IMR-90 (cell line): ENCODE measurements at regions not wholly inside any gene's neighbourhood (a gene's known extent, or its start where the extent isn't known, plus 50 kb on each side); places are given as distances from the start of the nearest gene placed in this dataset.

Experiments
- ATAC-seq: fragments of 200-7000 bp; cut with Tn5 transposase; 2 replicates; pipeline ENCODE4 v1.9.1; 2020; ENCODE audit warnings: low read depth, mild to moderate bottlenecking, moderate library complexity
- BruUV-seq: library from RNA; stranded (reverse); fragments of 400-500 nt; replicated peaks from 2 replicates; lab custom pipeline; 2021; lab: Mats Ljungman, UMichigan
- CTCF ChIA-PET: fragments of 300-600 bp; formaldehyde crosslinking; extraction: SDS; loops from one replicate; lab custom pipeline; 2021; ENCODE audit warnings: antibody characterized with exemption; lab: Yijun Ruan, JAX
- POLR2A ChIA-PET: fragments of 300-600 bp; sonication (Branson Sonifier 250); formaldehyde crosslinking; loops from one replicate; lab custom pipeline; 2022; ENCODE audit warnings: antibody characterized with exemption; ENCODE audit not compliant: unreplicated experiment; lab: Charles Lee
- DNase-seq: peaks from one replicate; pipeline ENCODE4 v3.0.0; 2013
- H2AFZ ChIP-seq: replicated peaks from 2 replicates; pipeline ENCODE3; 2013; ENCODE audit warnings: low read length, mild to moderate bottlenecking; ENCODE audit not compliant: poor library complexity
- H2AK5ac ChIP-seq: 2 replicates; pipeline ENCODE4 v1.6.1; 2013; ENCODE audit warnings: low read depth, low read length, inconsistent platforms
- H2AK9ac ChIP-seq: replicated peaks from 2 replicates; pipeline ENCODE3; 2013; ENCODE audit warnings: mild to moderate bottlenecking, low read depth, low read length, moderate library complexity; ENCODE audit not compliant: poor library complexity
- H2BK120ac ChIP-seq: 2 replicates; pipeline ENCODE4 v1.6.1; 2013; ENCODE audit warnings: low read depth, low read length, inconsistent platforms
- H2BK15ac ChIP-seq: 3 replicates; pipeline ENCODE4 v1.6.1; 2013; ENCODE audit warnings: low read depth, low read length, inconsistent platforms
- H2BK20ac ChIP-seq: 2 replicates; pipeline ENCODE4 v1.6.1; 2013; ENCODE audit warnings: low read depth, mild to moderate bottlenecking, inconsistent platforms, low read length, moderate library complexity
- H2BK5ac ChIP-seq: 2 replicates; pipeline ENCODE4 v1.6.1; 2013; ENCODE audit warnings: mild to moderate bottlenecking, low read depth, low read length, inconsistent platforms; ENCODE audit not compliant: poor library complexity, severe bottlenecking
- H3K14ac ChIP-seq: replicated peaks from 2 replicates; pipeline ENCODE4 v1.6.1; 2013; ENCODE audit warnings: low read depth, low read length, inconsistent platforms
- H3K18ac ChIP-seq: 2 replicates; pipeline ENCODE4 v1.6.1; 2013; ENCODE audit warnings: low read depth, low read length, control low read depth
- H3K23ac ChIP-seq: 2 replicates; pipeline ENCODE4 v1.6.1; 2013; ENCODE audit warnings: low read depth, low read length, inconsistent platforms
- H3K27ac ChIP-seq: 2 replicates; pipeline ENCODE4 v1.5.1; 2013; ENCODE audit warnings: mild to moderate bottlenecking, control low read depth, low read length; ENCODE audit not compliant: insufficient read depth
- H3K27me3 ChIP-seq: 2 replicates; pipeline ENCODE4 v1.6.1; 2013; ENCODE audit warnings: low read length; ENCODE audit not compliant: control insufficient read depth, insufficient read depth
- H3K36me3 ChIP-seq: 2 replicates; pipeline ENCODE4 v1.6.1; 2013; ENCODE audit warnings: low read length, mixed read lengths; ENCODE audit not compliant: control insufficient read depth, insufficient read depth
- H3K4ac ChIP-seq: 2 replicates; pipeline ENCODE4 v1.6.1; 2013; ENCODE audit warnings: low read depth, low read length, inconsistent platforms
- H3K4me1 ChIP-seq: 2 replicates; pipeline ENCODE4 v1.6.1; 2013; ENCODE audit warnings: low read length, mixed read lengths; ENCODE audit not compliant: control insufficient read depth, insufficient read depth
- H3K4me2 ChIP-seq: 2 replicates; pipeline ENCODE4 v1.6.1; 2013; ENCODE audit warnings: low read depth, mild to moderate bottlenecking, control low read depth, low read length, moderate library complexity
- H3K4me3 ChIP-seq: 2 replicates; pipeline ENCODE4 v1.5.1; 2013; ENCODE audit warnings: low read depth, mild to moderate bottlenecking, control low read depth, low read length, moderate library complexity; ENCODE audit not compliant: insufficient read depth
- H3K56ac ChIP-seq: 2 replicates; pipeline ENCODE4 v1.6.1; 2013; ENCODE audit warnings: low read length, inconsistent platforms; ENCODE audit not compliant: insufficient read depth; ENCODE audit errors: extremely low read depth
- H3K79me1 ChIP-seq, 2 experiments: 2 replicates each; pipeline ENCODE4 v1.6.1; 2013; ENCODE audit warnings: low read length in 2 of 2, inconsistent platforms in 1 of 2, low read depth in 1 of 2
- H3K9ac ChIP-seq: 2 replicates; pipeline ENCODE4 v1.6.1; 2013; ENCODE audit warnings: low read depth, low read length, control low read depth
- H3K9me1 ChIP-seq: 2 replicates; pipeline ENCODE4 v1.6.1; 2013; ENCODE audit warnings: low read length, inconsistent platforms; ENCODE audit not compliant: insufficient read depth
- H3K9me3 ChIP-seq: 2 replicates; pipeline ENCODE4 v1.6.1; 2013; ENCODE audit warnings: low read length; ENCODE audit not compliant: control insufficient read depth, insufficient read depth
- H4K20me1 ChIP-seq: 2 replicates; pipeline ENCODE4 v1.6.1; 2013; ENCODE audit warnings: low read length, inconsistent platforms; ENCODE audit not compliant: insufficient read depth
- H4K5ac ChIP-seq: 2 replicates; pipeline ENCODE4 v1.6.1; 2013; ENCODE audit warnings: mild to moderate bottlenecking, low read depth, low read length, control low read depth
- H4K8ac ChIP-seq, 2 experiments: 2 replicates each; pipeline ENCODE4 v1.6.1; 2013; ENCODE audit warnings: low read depth in 2 of 2, low read length in 2 of 2, control low read depth in 1 of 2, inconsistent platforms in 1 of 2
- H4K91ac ChIP-seq: 2 replicates; pipeline ENCODE4 v1.6.1; 2013; ENCODE audit warnings: low read depth, low read length, inconsistent platforms; ENCODE audit not compliant: insufficient read depth
- BHLHE40 ChIP-seq: fragments of 150-350 bp; IDR thresholded peaks from 2 replicates; pipeline ENCODE4 v1.6.1; 2016; ENCODE audit warnings: mild to moderate bottlenecking, low read depth, low read length
- CEBPB ChIP-seq: IDR thresholded peaks from 2 replicates; pipeline ENCODE4 v1.6.1; 2012; ENCODE audit warnings: low read depth, low read length, improper control_type of control experiment
- CHD1 ChIP-seq: IDR thresholded peaks from 2 replicates; pipeline ENCODE4 v1.6.1; 2012; ENCODE audit warnings: low read depth, low read length, improper control_type of control experiment
- CTCF ChIP-seq: conservative IDR thresholded peaks from 2 replicates; pipeline ENCODE4 v1.5.1; 2012; ENCODE audit warnings: mild to moderate bottlenecking, low read depth, low read length, improper control_type of control experiment
- ELK1 ChIP-seq: fragments of 150-350 bp; IDR thresholded peaks from 2 replicates; pipeline ENCODE4 v1.6.1; 2016; ENCODE audit warnings: low read depth, mild to moderate bottlenecking, low read length, moderate library complexity, borderline replicate concordance
- FOS ChIP-seq: fragments of 150-350 bp; IDR thresholded peaks from 2 replicates; pipeline ENCODE4 v1.6.1; 2016; ENCODE audit warnings: low read depth, low read length
- MAFK ChIP-seq: IDR thresholded peaks from 2 replicates; pipeline ENCODE4 v1.6.1; 2012; ENCODE audit warnings: low read depth, low read length, improper control_type of control experiment
- MAZ ChIP-seq: IDR thresholded peaks from 2 replicates; pipeline ENCODE4 v1.6.1; 2012; ENCODE audit warnings: low read depth, mild to moderate bottlenecking, low read length, improper control_type of control experiment, moderate library complexity, borderline replicate concordance
- NFE2L2 ChIP-seq: fragments of 150-350 bp; IDR thresholded peaks from 2 replicates; pipeline ENCODE4 v1.6.1; 2016; ENCODE audit warnings: low read depth, mild to moderate bottlenecking, low read length
- POLR2A ChIP-seq: IDR thresholded peaks from 2 replicates; pipeline ENCODE4 v1.6.1; 2012; ENCODE audit warnings: mild to moderate bottlenecking, low read depth, low read length
- RAD21 ChIP-seq: IDR thresholded peaks from 2 replicates; pipeline ENCODE4 v1.6.1; 2012; ENCODE audit warnings: low read length, improper control_type of control experiment
- RCOR1 ChIP-seq: IDR thresholded peaks from 2 replicates; pipeline ENCODE4 v1.6.1; 2012; ENCODE audit warnings: mild to moderate bottlenecking, low read length, improper control_type of control experiment; ENCODE audit not compliant: insufficient replicate concordance
- RFX5 ChIP-seq: IDR thresholded peaks from 2 replicates; pipeline ENCODE4 v1.8.0; 2012; ENCODE audit warnings: low read depth, mild to moderate bottlenecking, low read length, moderate library complexity
- SMC3 ChIP-seq: fragments of 150-350 bp; IDR thresholded peaks from 2 replicates; pipeline ENCODE4 v1.6.1; 2016; ENCODE audit warnings: low read depth, mild to moderate bottlenecking, antibody characterized with exemption, low read length, moderate library complexity
- USF2 ChIP-seq: fragments of 150-350 bp; IDR thresholded peaks from 2 replicates; pipeline ENCODE4 v1.6.1; 2017; ENCODE audit warnings: mild to moderate bottlenecking, antibody characterized with exemption, low read length, low read depth
- dilution Hi-C: fragments of 300-500 bp; cut with HindIII; formaldehyde crosslinking; loops from one replicate; pipeline ENCODE4 v1.14.3; 2018; ENCODE audit warnings: low sequenced_read_pairs; ENCODE audit not compliant: unreplicated experiment
- in situ Hi-C: fragments of 300-500 bp; cut with MboI; formaldehyde crosslinking; loops from 3 replicates; pipeline ENCODE4 v1.14.3; 2019; ENCODE audit warnings: low sequenced_read_pairs, inconsistent platforms, mixed read lengths
- intact Hi-C: fragments of 100-400 bp; cut with micrococcal nuclease; formaldehyde crosslinking; loops from 2 replicates; pipeline ENCODE4 v1.10.0; 2022

- Histone ChIP-seq H4K5ac (no peak overlapping the region), H3K36me3 (no peaks in the 10 kb centered on the region), H3K27ac (no peak overlapping the region), H4K91ac (no peak overlapping the region), H2AK5ac (no peak overlapping the region), H4K20me1 (no peaks in the 10 kb centered on the region), H3K56ac (no peak overlapping the region), H3K4me1 (no peaks in the 10 kb centered on the region), H3K9ac (no peak overlapping the region), H2AFZ (no peak overlapping the region), H3K79me1 (no peaks in the 10 kb centered on the region), H3K27me3 (no peaks in the 10 kb centered on the region), H2BK5ac (no peak overlapping the region), H3K4me2 (no peak overlapping the region), H3K14ac (no peak overlapping the region), H2BK15ac (no peak overlapping the region), H3K18ac (no peak overlapping the region), H4K8ac (no peak overlapping the region), H3K4ac (no peak overlapping the region), H2AK9ac (no peak overlapping the region), H3K23ac (no peak overlapping the region), H2BK120ac (no peak overlapping the region), H3K9me3 (peaks cover 8% of the 10 kb centered on the region), H3K4me3 (no peak overlapping the region), H2BK20ac (no peak overlapping the region), H3K9me1 (no peaks in the 10 kb centered on the region)
- TF ChIP-seq POLR2A (no peak), USF2 (no peak), RAD21 (no peak), CEBPB (no peak), NFE2L2 (no peak), FOS (no peak), SMC3 (no peak), CHD1 (no peak), BHLHE40 (no peak), RCOR1 (no peak), ELK1 (no peak), MAFK (no peak), CTCF (no peak), RFX5 (no peak), MAZ (no peak)
- in situ Hi-C loops = no loop called here
- DNase-seq (no peak), ATAC-seq (no peak)
- intact Hi-C loops = no loop called here
- dilution Hi-C loops = no loop called here
- ChIA-PET POLR2A (no interaction called here), CTCF (no interaction called here)
- no TSS peak for BruUV-seq
These were observed 1274.8 kb upstream of the SLC39A10 start for GRCh38 chr2:194382221-194382620.
